GM19035 (cell line): ENCODE measurements at regions not wholly inside any gene's neighbourhood (a gene's known extent, or its start where the extent isn't known, plus 50 kb on each side); places are given as distances from the start of the nearest gene placed in this dataset.

Source experiments
- ATAC-seq: cut with Tn5 transposase; IDR thresholded peaks from one replicate; pipeline ENCODE4 v1.9.1; 2021; ENCODE audit not compliant: unreplicated experiment

DNA sequence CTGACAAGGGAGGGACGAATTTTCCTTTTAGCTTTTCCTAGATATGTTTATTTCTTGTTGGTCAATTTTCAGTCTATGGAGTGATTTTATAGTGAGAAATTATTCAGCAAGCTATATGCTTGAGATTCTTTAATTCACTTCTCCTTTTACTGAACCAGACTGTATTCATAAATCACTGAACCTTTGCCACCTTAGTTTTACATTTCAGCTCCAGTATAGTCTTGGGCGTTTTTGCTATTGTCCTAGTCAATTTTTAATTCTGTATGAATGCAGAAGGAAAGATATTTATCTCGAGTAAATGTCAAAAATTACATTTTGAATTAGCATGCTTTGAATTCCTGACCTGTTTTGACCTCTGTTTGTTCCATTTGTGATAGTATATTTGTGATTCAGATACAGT, 468.9 kb downstream of the IPMK start:
- ATAC-seq, result no peak

- ATAC-seq, result no peak
These were observed 476.1 kb downstream of the IPMK start for GRCh38 chr10:57791546-57791945.

DNA sequence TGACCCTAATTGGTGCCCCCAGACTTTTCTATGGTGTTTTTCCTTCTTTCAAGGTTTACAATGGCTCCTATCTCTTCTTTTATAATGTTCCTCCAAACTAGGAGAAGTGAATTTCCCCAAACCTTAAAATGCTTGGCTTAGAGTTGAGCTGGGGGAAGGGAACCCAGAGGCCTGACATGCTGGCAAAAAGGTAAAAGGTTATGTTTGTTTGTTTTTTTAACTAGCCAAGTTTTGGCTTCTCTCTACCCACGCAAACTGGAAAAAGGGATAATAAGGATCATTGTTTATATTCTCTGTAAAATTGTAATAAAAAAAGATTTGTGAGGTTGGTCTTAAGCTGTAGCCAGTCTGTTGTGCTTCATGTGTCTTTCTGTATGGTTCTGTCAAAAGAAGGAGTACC, 477.0 kb downstream of the IPMK start:
- ATAC-seq, result no peak

DNA sequence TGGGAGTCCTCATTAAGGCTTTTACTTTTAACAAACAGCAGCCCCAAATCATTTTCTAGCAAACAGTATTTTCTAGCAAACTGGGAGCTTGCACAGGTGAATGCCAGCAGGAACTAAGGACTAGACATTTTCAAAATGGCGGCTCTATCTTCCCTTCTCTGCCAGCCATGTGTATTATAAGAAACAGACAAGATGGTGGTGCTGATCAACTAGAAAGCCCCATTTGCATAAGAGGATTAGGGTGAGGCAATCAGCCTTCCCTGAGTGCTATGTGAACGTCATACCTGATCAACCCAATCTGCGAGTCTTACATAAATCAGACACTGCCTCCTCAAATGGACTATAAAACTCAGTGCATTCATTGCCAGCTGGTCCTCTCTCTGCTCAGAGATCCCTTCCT, 479.6 kb downstream of the IPMK start:
- ATAC-seq, result no peak

GRCh38 chr10:57786850-57787750, 480.6 kb downstream of the IPMK start:
- no peak for ATAC-seq

GRCh38 chr10:57786331-57786730, 481.4 kb downstream of the IPMK start:
- ATAC-seq, result no peak

- no peak for ATAC-seq
These were observed 482.1 kb downstream of the IPMK start for GRCh38 chr10:57785546-57785945.

DNA sequence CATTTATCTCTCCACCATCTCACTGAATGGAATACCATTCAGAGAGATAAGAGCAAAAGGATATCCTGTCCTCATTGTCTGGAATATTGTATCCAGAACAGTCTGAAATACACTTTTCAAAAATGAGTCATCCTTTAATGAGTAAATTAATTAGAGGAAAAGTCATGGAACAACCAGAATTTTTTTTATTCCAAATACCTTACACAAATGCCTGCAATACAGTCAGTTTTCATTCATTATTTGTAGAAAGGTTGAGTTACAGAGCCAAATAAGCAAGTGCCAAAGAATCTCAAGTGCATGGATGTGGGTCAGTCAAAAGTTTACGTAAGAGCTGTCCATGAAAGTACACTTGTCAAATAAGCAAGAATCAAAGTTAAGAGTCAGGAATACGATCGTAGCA, 482.6 kb downstream of the IPMK start:
- ATAC-seq, result no peak

DNA sequence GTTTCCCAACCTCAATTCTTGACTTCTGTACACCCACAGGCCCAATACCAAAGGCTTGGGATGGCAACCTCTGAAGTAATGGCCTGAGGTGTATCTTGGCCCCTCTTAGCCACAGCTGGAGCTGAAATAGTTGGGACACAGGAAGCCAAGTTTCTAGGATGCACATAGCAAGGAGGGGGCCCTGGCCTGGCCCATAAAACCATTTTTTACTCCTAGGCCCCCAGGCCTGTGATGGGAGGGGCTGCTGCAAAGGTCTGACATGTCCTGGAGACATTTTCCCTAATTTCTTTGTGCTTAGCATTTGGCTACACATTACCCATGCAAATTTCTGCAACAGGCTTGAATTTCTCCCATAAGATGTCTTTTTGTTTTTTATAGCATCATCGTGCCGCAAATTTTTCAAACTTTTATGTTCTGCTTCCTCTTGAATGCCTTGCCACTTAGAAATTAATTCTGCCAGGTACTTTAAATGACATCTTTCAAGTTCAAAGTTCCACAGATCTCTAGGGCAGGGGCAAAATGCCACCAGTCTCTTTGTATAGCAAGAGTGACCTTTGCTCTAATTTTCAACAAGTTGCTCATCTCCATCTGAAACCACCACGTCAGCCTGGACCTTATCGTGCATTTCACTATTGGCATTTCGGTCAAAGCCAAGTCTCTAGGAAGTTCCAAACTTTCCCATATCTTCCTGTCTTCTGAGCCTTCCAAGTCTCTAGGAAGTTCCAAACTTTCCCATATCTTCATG, 490.8 kb downstream of the IPMK start:
- no peak for ATAC-seq

DNA sequence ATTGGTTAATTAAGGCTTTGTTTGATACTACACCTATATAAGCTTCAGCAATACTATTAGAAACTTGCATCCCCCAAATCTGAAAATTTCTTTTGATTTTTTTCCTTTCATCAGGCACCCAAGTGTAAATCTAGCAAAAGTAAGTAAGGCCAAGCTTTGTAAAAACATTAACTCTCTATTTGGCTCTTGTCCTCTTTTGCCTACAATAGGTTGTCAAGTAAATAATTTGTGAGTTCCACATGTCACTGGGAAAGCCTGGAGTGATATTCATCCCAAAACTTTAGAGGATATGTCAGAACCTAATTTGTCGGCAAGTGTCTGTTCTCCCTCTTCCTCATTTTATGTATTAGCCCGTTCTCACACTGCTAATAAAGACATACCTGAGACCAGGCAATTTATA, 492.4 kb downstream of the IPMK start:
- no peak for ATAC-seq

GRCh38 chr10:57769298-57769697, 498.4 kb downstream of the IPMK start:
- ATAC-seq, result no peak

GRCh38 chr10:57759777-57760176, 507.9 kb downstream of the IPMK start:
- ATAC-seq, result no peak

DNA sequence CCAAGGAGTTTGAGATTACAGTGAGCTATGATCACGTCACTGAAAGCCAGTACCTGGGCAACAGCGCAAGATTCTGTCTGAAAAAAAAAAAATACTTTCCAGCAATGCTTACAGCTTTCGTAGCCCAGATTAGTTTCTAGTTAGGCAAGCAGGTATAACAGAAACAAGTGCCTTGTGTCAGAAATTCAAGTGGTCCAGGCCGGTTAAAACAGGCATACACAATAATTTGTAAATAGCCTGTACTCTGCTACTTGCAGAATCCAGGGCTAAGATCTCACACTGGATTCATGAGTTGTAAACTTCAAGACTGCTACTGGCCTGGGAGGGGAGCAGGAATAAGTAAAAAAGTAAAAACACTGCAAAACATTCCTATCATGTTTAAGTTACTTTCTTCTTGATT, 512.9 kb downstream of the IPMK start:
- ATAC-seq, result no peak

DNA sequence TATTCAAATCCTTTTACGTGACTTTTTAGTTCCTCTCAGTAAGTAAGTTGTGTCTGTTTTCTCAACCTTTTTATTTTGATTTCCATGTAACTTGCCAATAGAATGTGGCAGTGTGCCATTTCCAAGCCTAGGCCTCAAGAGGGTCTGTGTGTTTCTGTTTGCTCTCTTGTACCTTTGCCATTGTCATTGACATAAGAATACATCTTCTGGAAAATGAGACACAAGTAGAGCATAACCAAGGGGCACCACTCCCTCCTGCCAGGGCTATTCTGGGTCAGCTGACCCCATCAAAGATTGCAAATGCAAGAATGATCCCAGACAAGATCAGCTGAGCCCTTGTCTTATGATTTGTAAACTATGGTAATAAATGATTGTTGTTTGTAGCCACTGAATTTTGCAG, 524.0 kb downstream of the IPMK start:
- ATAC-seq, result no peak

DNA sequence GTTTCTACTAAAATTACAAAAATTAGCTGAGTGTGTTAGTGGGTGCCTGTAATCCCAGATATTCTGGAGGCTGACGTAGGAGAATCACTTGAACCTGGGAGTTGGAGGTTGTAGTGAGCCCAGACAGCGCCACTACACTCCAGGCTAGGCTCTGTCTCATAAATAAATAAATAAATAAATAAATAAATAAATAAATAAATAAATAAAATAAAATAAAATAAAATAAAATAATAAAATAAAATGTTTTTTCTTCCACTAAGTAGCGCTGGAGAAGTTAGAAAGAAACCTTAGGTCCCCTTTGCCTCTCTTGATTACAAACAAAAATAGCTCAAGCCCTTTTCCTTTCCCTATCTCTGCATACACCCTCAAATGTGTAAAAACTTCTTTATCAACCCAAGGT, 525.9 kb downstream of the IPMK start:
- no peak for ATAC-seq

DNA sequence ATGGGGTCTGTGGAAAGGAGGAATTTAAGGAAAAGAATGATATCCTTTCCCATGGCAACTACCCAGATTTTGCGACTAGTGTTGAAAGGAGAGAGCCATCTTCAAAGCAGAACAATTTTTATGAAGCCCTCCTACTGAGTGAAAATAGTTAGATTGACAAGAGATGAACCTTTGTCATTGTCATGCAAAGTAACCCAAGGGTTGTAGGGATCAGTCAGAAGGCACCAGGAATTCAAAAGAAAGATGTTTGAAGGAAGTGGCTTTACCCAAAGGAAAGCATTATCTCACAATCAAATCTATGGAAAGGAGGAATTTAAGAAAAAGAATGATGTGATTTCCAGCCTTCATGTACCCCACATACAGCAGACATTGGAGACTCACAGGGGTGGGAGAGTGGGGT, 544.4 kb downstream of the IPMK start:
- ATAC-seq, result no peak

- no peak for ATAC-seq
These were observed 550.8 kb downstream of the IPMK start for GRCh38 chr10:57716884-57717283.

GRCh38 chr10:57715233-57715632, 552.5 kb downstream of the IPMK start:
- no peak for ATAC-seq

- no peak for ATAC-seq
These were observed 560.4 kb downstream of the IPMK start for GRCh38 chr10:57707300-57707658.

DNA sequence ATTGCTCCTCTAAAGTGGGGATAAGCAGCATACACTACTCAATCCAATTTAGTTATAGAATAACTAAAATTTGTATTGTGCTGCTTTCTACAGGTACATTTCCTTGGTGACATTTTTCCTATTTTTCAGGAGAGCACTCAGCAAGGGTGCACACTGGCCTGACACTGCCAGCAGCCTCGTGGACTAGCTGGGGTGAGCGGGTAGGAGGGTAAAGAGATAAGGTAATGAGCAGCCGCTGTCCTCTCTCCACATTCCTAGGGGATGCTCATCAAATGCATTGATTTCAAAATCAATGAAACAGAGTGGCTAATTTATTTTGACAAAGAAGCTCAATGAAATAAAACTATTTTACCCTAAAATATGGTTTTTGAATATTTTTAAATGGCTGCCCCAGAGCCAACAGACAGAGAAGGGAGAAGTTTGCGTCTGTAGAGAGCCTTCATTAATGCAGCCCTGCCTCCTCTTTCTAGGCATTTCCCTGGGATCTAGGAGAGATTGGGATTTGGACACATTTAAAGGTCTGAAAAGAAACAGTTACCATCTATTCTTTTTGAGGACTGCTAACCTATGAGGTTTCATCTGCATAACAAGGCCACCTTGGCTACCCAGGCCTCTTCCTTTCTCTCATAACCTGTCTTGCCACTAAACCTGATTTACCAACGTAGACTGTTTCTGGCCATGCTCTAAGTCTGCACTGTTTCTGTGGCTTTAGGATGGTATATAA, 561.0 kb downstream of the IPMK start:
- no peak for ATAC-seq

- no peak for ATAC-seq
These were observed 561.7 kb downstream of the IPMK start for GRCh38 chr10:57706016-57706415.

DNA sequence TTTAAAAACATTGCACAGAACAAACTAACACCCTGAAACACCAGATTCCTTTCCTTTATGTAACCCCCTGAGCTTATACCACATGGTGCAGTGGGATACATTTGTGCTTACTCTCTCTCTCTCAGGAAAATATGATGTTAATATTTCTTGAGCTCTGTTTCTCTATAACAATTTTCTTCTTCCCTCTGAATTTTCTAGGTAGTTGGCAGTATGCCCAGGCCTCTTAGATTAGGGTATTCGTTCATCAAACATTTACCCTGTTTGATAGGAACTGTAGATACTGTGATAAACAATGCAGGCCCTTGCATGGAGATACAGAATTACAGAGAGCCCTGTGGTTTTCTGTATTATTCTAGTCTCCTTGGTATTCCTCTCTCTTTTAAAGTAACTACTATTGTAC, 567.8 kb downstream of the IPMK start:
- ATAC-seq, result no peak
